ENCODE measurements at regions not wholly inside any gene's neighbourhood (a gene's known extent, or its start where the extent isn't known, plus 50 kb on each side); places are given as distances from the start of the nearest gene placed in this dataset.

- no peak for TF ChIP-seq ZFX (IDR thresholded peaks at IDR 0.05)
- TF ChIP-seq, protein P1, sequence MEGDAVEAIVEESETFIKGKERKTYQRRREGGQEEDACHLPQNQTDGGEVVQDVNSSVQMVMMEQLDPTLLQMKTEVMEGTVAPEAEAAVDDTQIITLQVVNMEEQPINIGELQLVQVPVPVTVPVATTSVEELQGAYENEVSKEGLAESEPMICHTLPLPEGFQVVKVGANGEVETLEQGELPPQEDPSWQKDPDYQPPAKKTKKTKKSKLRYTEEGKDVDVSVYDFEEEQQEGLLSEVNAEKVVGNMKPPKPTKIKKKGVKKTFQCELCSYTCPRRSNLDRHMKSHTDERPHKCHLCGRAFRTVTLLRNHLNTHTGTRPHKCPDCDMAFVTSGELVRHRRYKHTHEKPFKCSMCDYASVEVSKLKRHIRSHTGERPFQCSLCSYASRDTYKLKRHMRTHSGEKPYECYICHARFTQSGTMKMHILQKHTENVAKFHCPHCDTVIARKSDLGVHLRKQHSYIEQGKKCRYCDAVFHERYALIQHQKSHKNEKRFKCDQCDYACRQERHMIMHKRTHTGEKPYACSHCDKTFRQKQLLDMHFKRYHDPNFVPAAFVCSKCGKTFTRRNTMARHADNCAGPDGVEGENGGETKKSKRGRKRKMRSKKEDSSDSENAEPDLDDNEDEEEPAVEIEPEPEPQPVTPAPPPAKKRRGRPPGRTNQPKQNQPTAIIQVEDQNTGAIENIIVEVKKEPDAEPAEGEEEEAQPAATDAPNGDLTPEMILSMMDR (conservative IDR thresholded peaks at IDR 0.05), result no peak
Measured at GRCh38 chr3:110093812-110094401, 756.6 kb upstream of the DPPA4 start.
